ENCODE measurements at regions not wholly inside any gene's neighbourhood (a gene's known extent, or its start where the extent isn't known, plus 50 kb on each side); places are given as distances from the start of the nearest gene placed in this dataset.
"Not testable (repeated sequence)": the region's sequence is repeated elsewhere in the genome, so short reads cannot be mapped to it uniquely, and the experiment has no call there.

GRCh38 chr17:77533697-77534096 is 392.9 kb downstream of the SEC14L1 start:
- not testable (repeated sequence) for DNase-seq

- no peak for DNase-seq
Observed at GRCh38 chr17:77534137-77534536, 393.4 kb downstream of the SEC14L1 start.

GRCh38 chr17:77535435-77535834 is 394.7 kb downstream of the SEC14L1 start:
- no peak for DNase-seq

- DNase-seq, result no peak
Observed at GRCh38 chr17:77535892-77536291, 395.1 kb downstream of the SEC14L1 start.

GRCh38 chr17:77537566-77537965 is 396.8 kb downstream of the SEC14L1 start:
- no peak for DNase-seq

GRCh38 chr17:77540531-77540930 is 399.8 kb downstream of the SEC14L1 start:
- DNase-seq, result no peak

- DNase-seq, result no peak
Observed at GRCh38 chr17:77540975-77541374, 400.2 kb downstream of the SEC14L1 start.

- DNase-seq, result no peak
Observed at GRCh38 chr17:77542011-77542410, 401.2 kb downstream of the SEC14L1 start.

- DNase-seq, result peak; percentile 85
Observed at GRCh38 chr17:77542551-77543490, 402.1 kb downstream of the SEC14L1 start.

- no peak for DNase-seq
Observed at GRCh38 chr17:77543801-77544200, 403.0 kb downstream of the SEC14L1 start.

GRCh38 chr17:77544347-77545110 is 403.8 kb downstream of the SEC14L1 start:
- no peak for DNase-seq

- DNase-seq, result peak; percentile 56
Observed at GRCh38 chr17:77546772-77547241, 406.0 kb downstream of the SEC14L1 start.

GRCh38 chr17:77548967-77549366 is 408.2 kb downstream of the SEC14L1 start:
- DNase-seq, result no peak

- no peak for DNase-seq
Observed at GRCh38 chr17:77549726-77550366, 408.7 kb upstream of the TNRC6C start.

- DNase-seq, result no peak
Observed at GRCh38 chr17:77553459-77554066, 404.9 kb upstream of the TNRC6C start.

GRCh38 chr17:77555121-77555591 is 403.3 kb upstream of the TNRC6C start:
- DNase-seq, result peak; percentile 35

GRCh38 chr17:77555741-77556291 is 402.7 kb upstream of the TNRC6C start:
- no peak for DNase-seq

GRCh38 chr17:77556383-77557061 is 402.0 kb upstream of the TNRC6C start:
- no peak for DNase-seq

- no peak for DNase-seq
Observed at GRCh38 chr17:77558846-77559626, 399.5 kb upstream of the TNRC6C start.

- no peak for DNase-seq
Observed at GRCh38 chr17:77560381-77560780, 398.1 kb upstream of the TNRC6C start.

- DNase-seq, result no peak
Observed at GRCh38 chr17:77560841-77561240, 397.7 kb upstream of the TNRC6C start.
